ENCODE measurements at regions not wholly inside any gene's neighbourhood (a gene's known extent, or its start where the extent isn't known, plus 50 kb on each side); places are given as distances from the start of the nearest gene placed in this dataset.

GRCh38 chr9:115524453-115525059, 406.6 kb upstream of the TNC start:
- peak; percentile 14 for DNase-seq (ENCODE audit: low read depth)
- CTCF ChIA-PET, result interaction anchor here (0.7 to 2.0 kb wide), 10 partner anchors 129 to 847 kb away, joined by 3 to 5 read pairs (median 3); partner anchors contain the start of gene TNC
- H3K4me3 ChIP-seq (ENCODE audit: low read depth, low read length), result no peak overlapping the region
- no peaks in the 10 kb centered on the region for H3K36me3 ChIP-seq (ENCODE audit: control insufficient read depth, insufficient read depth, low read length)
- H3K27me3 ChIP-seq (ENCODE audit: control insufficient read depth, insufficient read depth, low read length), result no peaks in the 10 kb centered on the region
- TF ChIP-seq CTCF (IDR thresholded peaks at IDR 0.05; ENCODE audit: insufficient read depth, low read depth, low read length), result peak; percentile 72
- POLR2A ChIA-PET, result no interaction called here

- POLR2A ChIA-PET, result no interaction called here
- no peak overlapping the region for H3K4me3 ChIP-seq (ENCODE audit: low read depth, low read length)
- CTCF ChIA-PET, result interaction anchor here (1.1 to 1.7 kb wide), 3 partner anchors 249 to 614 kb away, joined by 3 read pairs; no protein-coding TSS in a partner anchor
- no peaks in the 10 kb centered on the region for H3K27me3 ChIP-seq (ENCODE audit: control insufficient read depth, insufficient read depth, low read length)
- DNase-seq (ENCODE audit: low read depth), result no peak
- TF ChIP-seq CTCF (IDR thresholded peaks at IDR 0.05; ENCODE audit: insufficient read depth, low read depth, low read length), result no peak
- no peaks in the 10 kb centered on the region for H3K36me3 ChIP-seq (ENCODE audit: control insufficient read depth, insufficient read depth, low read length)
Measured at GRCh38 chr9:115525111-115526058, 407.4 kb upstream of the TNC start.

DNA sequence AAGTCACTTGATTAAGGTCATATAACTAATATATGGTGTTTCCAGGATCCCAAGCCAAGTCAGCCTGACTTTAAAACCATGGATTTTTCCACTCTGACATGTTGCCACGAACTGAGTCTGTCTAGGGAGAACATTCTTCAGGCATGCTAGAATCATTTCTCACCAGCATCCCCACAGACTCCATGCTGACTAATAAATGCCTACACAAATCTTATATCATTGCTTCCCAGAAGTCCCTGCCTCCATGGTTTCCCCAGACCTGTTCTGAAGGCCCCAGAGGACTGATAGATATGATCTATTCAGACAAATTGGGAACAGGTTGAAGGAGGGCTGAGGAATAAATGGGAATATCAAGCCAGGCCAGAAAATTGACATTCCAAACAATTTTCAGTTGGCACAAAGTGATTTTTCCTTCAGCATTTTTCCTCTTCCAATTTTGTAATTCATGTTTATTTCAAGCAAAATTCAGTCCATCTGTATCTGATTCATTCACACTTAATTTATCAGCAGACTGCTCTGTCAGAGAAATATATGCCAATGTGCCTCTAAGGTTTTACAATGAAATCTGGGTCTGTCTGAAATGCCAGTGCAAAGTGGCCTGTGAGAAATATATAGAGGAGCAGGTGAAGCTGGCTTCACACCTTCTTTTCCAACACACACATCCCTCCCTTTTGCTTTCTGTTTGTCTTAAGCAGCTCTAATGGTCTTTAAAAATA, 413.6 kb upstream of the TNC start:
- ChIA-PET CTCF (no interaction called here), POLR2A (no interaction called here)
- Histone ChIP-seq H3K36me3 (ENCODE audit: control insufficient read depth, insufficient read depth, low read length) (no peaks in the 10 kb centered on the region), H3K4me3 (ENCODE audit: low read depth, low read length) (no peak overlapping the region), H3K27me3 (ENCODE audit: control insufficient read depth, insufficient read depth, low read length) (no peaks in the 10 kb centered on the region)
- TF ChIP-seq CTCF (IDR thresholded peaks at IDR 0.05; ENCODE audit: insufficient read depth, low read depth, low read length), result no peak
- peak; percentile 87 for DNase-seq (ENCODE audit: low read depth)

DNA sequence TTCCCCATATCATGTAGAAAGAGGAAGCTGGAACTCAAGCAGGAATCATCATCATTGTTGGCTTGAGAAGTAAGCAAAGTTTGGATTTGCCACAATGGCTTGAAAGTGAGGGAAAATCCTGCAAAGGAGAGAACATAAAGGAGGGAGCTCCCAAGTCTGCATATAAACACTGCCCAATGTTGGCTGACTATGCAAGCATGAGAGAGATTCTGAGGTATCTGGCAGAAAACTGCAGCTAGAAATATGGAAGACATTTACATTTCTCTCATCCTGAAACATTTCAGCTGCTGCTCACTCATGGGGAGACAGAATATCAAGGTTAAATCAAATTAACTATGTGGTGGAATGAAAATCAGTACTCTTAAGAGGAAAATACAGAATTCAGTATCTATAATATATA, 415.6 kb upstream of the TNC start:
- CTCF ChIA-PET, result interaction anchor here (0.6 kb wide), 1 partner anchor 135 kb away, joined by 3 read pairs; no protein-coding TSS in a partner anchor
- TF ChIP-seq CTCF (IDR thresholded peaks at IDR 0.05; ENCODE audit: insufficient read depth, low read depth, low read length), result no peak
- no peaks in the 10 kb centered on the region for H3K27me3 ChIP-seq (ENCODE audit: control insufficient read depth, insufficient read depth, low read length)
- H3K4me3 ChIP-seq (ENCODE audit: low read depth, low read length), result no peak overlapping the region
- POLR2A ChIA-PET, result no interaction called here
- H3K36me3 ChIP-seq (ENCODE audit: control insufficient read depth, insufficient read depth, low read length), result no peaks in the 10 kb centered on the region
- no peak for DNase-seq (ENCODE audit: low read depth)

GRCh38 chr9:115540091-115540490, 422.1 kb upstream of the TNC start:
- Histone ChIP-seq H3K27me3 (ENCODE audit: control insufficient read depth, insufficient read depth, low read length) (no peaks in the 10 kb centered on the region), H3K36me3 (ENCODE audit: control insufficient read depth, insufficient read depth, low read length) (no peaks in the 10 kb centered on the region), H3K4me3 (ENCODE audit: low read depth, low read length) (no peak overlapping the region)
- DNase-seq (ENCODE audit: low read depth), result no peak
- TF ChIP-seq CTCF (IDR thresholded peaks at IDR 0.05; ENCODE audit: insufficient read depth, low read depth, low read length), result no peak
- CTCF ChIA-PET, result no interaction called here
- POLR2A ChIA-PET, result no interaction called here
